T-helper 1 cell treated with Interleukin-12 subunit alpha and Interleukin-12 subunit beta and Interleukin-4 antibody, amounts not matched to agents 30 ng/mL and 1 ng/mL, for 36 hours (primary cell): ENCODE measurements at regions not wholly inside any gene's neighbourhood (a gene's known extent, or its start where the extent isn't known, plus 50 kb on each side); places are given as distances from the start of the nearest gene placed in this dataset.

ENCODE experiments used
- intact Hi-C: fragments of 100-400 bp; cut with micrococcal nuclease; formaldehyde crosslinking; loops from one replicate; pipeline ENCODE4 v1.15.1; 2024

GRCh38 chr7:137172105-137172590 is 171.4 kb downstream of the PTN start:
- intact Hi-C loops: no loop called here

GRCh38 chr7:137169282-137169698 is 174.2 kb downstream of the PTN start:
- intact Hi-C loops: no loop called here

- intact Hi-C loops: no loop called here
These were observed 175.9 kb downstream of the PTN start for GRCh38 chr7:137167609-137168008.

- intact Hi-C loops: no loop called here
These were observed 177.2 kb downstream of the PTN start for GRCh38 chr7:137166363-137166762.

GRCh38 chr7:137165786-137166185 is 177.7 kb downstream of the PTN start:
- intact Hi-C loops: no loop called here

GRCh38 chr7:137165241-137165640 is 178.3 kb downstream of the PTN start:
- intact Hi-C loops: no loop called here

- intact Hi-C loops: no loop called here
These were observed 179.3 kb downstream of the PTN start for GRCh38 chr7:137164251-137164650.

- intact Hi-C loops: no loop called here
These were observed 183.3 kb downstream of the PTN start for GRCh38 chr7:137160236-137160635.

- intact Hi-C loops: no loop called here
These were observed 186.3 kb downstream of the PTN start for GRCh38 chr7:137157256-137157655.

GRCh38 chr7:137151690-137152052 is 191.9 kb downstream of the PTN start:
- intact Hi-C loops: no loop called here

- intact Hi-C loops: no loop called here
These were observed 192.4 kb downstream of the PTN start for GRCh38 chr7:137151041-137151689.

- intact Hi-C loops: loop anchor here (10.0 kb wide), 1 partner anchor 63 kb away; no protein-coding TSS in a partner anchor
These were observed 196.2 kb downstream of the PTN start for GRCh38 chr7:137147338-137147720.

- intact Hi-C loops: loop anchor here (10.0 kb wide), 1 partner anchor 62 kb away; no protein-coding TSS in a partner anchor
These were observed 196.8 kb downstream of the PTN start for GRCh38 chr7:137146552-137147337.

- intact Hi-C loops: loop anchor here (10.0 kb wide), 1 partner anchor 61 kb away; no protein-coding TSS in a partner anchor
These were observed 197.5 kb downstream of the PTN start for GRCh38 chr7:137146012-137146455.

GRCh38 chr7:137142376-137142775 is 201.2 kb downstream of the PTN start:
- intact Hi-C loops: loop anchor here (10.0 kb wide), 1 partner anchor 58 kb away; no protein-coding TSS in a partner anchor

- intact Hi-C loops: no loop called here
These were observed 207.7 kb downstream of the PTN start for GRCh38 chr7:137135654-137136350.

- intact Hi-C loops: no loop called here
These were observed 212.8 kb downstream of the PTN start for GRCh38 chr7:137130751-137131158.

- intact Hi-C loops: no loop called here
These were observed 214.5 kb downstream of the PTN start for GRCh38 chr7:137129025-137129424.

- intact Hi-C loops: no loop called here
These were observed 215.7 kb downstream of the PTN start for GRCh38 chr7:137127806-137128205.

- intact Hi-C loops: no loop called here
These were observed 216.5 kb downstream of the PTN start for GRCh38 chr7:137127058-137127457.

GRCh38 chr7:137122145-137122544 is 221.4 kb downstream of the PTN start:
- intact Hi-C loops: no loop called here

GRCh38 chr7:137120690-137121089 is 222.8 kb downstream of the PTN start:
- intact Hi-C loops: no loop called here
